H1 (cell line): ENCODE measurements at regions not wholly inside any gene's neighbourhood (a gene's known extent, or its start where the extent isn't known, plus 50 kb on each side); places are given as distances from the start of the nearest gene placed in this dataset.

Source experiments
- CHD1 ChIP-seq: IDR thresholded peaks from 2 replicates; pipeline ENCODE4 v1.6.1; 2012; ENCODE audit warnings: low read depth, low read length, improper control_type of control experiment
- KDM1A ChIP-seq: fragments of 200-600, 300-600 bp; sonication (generic); IDR thresholded peaks from 2 replicates; pipeline ENCODE4 v1.7.1; 2016; ENCODE audit warnings: mild to moderate bottlenecking, low read length, borderline replicate concordance
- RBBP5 ChIP-seq: IDR thresholded peaks from 2 replicates; pipeline ENCODE4 v1.7.1; 2012; ENCODE audit warnings: low read depth, mild to moderate bottlenecking, inconsistent platforms, low read length, moderate library complexity, borderline replicate concordance
- RXRA ChIP-seq: IDR thresholded peaks from 2 replicates; pipeline ENCODE4 v1.6.1; 2011; ENCODE audit warnings: low read depth, mild to moderate bottlenecking, low read length, moderate library complexity; ENCODE audit not compliant: insufficient read depth

DNA sequence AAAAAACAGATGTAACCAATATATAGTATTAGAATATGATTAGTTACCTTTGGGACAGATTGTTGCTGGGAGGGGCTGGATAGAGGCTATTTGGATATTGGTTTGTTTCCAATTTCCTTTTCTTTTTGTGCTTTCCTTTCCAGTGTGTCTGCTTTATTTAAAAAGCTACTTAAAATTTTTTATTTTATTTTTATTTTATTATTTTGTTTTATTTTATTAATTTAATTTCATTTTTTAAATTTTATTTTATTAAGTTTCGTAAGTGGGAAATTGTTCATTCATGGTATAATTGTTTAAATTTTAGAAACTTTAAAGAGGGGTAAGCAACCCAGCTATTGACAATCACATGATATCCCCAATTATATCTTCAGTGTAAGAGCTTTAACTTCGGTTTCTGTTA lies 2077.0 kb upstream of the PCDH20 start (continued):
- TF ChIP-seq RXRA (no peak), CHD1 (no peak), RBBP5 (no peak), KDM1A (no peak)
- TF ChIP-seq, all 59 proteins: peak for 0
